HepG2 (cell line): ENCODE measurements at regions not wholly inside any gene's neighbourhood (a gene's known extent, or its start where the extent isn't known, plus 50 kb on each side); places are given as distances from the start of the nearest gene placed in this dataset.

ENCODE experiments used
- CEBPB ChIP-seq: IDR thresholded peaks from 2 replicates; pipeline ENCODE4 v1.6.1; 2011; ENCODE audit warnings: low read depth, low read length, improper control_type of control experiment, borderline replicate concordance
- FOXM1 ChIP-seq: sonication (generic); formaldehyde crosslinking; IDR thresholded peaks from 2 replicates; pipeline ENCODE4 v1.5.0; 2020; ENCODE audit warnings: missing genetic modification reagents
- GABPB1 ChIP-seq: IDR thresholded peaks from 2 replicates; pipeline ENCODE4 v1.6.1; 2016; ENCODE audit warnings: mild to moderate bottlenecking, missing genetic modification reagents, moderate library complexity, missing compliant biosample characterization
- MAFK ChIP-seq, 2 experiments: IDR thresholded peaks in 1 of 2; conservative IDR thresholded peaks in 1 of 2; 2 replicates each; pipeline ENCODE4 v1.6.1; 2011; ENCODE audit warnings: improper control_type of control experiment in 2 of 2, low read length in 2 of 2
- NBN ChIP-seq: fragments of 450-650 bp; conservative IDR thresholded peaks from 2 replicates; pipeline ENCODE4 v1.6.1; 2017
- PAWR ChIP-seq: sonication (generic); formaldehyde crosslinking; IDR thresholded peaks from 2 replicates; pipeline ENCODE4 v1.4.0; 2020; ENCODE audit warnings: missing genetic modification reagents, mild to moderate bottlenecking, borderline replicate concordance
- POLR2A ChIP-seq, 2 experiments: IDR thresholded peaks; 2 replicates each; pipeline ENCODE4 v1.6.1; 2011; ENCODE audit warnings: low read depth in 2 of 2, low read length in 2 of 2, mild to moderate bottlenecking in 1 of 2, moderate library complexity in 1 of 2; ENCODE audit not compliant: insufficient read depth in 1 of 2
- POLR2AphosphoS5 ChIP-seq: IDR thresholded peaks from 2 replicates; pipeline ENCODE4 v1.6.1; 2012; ENCODE audit warnings: low read depth, low read length
- SKI ChIP-seq: fragments of 450-650 bp; IDR thresholded peaks from one replicate; pipeline ENCODE4 v1.6.1; 2018; ENCODE audit warnings: mild to moderate bottlenecking; ENCODE audit not compliant: partially characterized antibody
- SMC3 ChIP-seq: IDR thresholded peaks from 2 replicates; pipeline ENCODE4 v1.6.1; 2011; ENCODE audit warnings: low read length, improper control_type of control experiment
- TAF15 ChIP-seq: fragments of 200-400 bp; formaldehyde crosslinking; IDR thresholded peaks from one replicate; pipeline ENCODE4 v1.6.1; 2018; ENCODE audit warnings: mild to moderate bottlenecking, low read depth, low read length; ENCODE audit not compliant: poor library complexity, severe bottlenecking
- TARDBP ChIP-seq: sonication (generic); formaldehyde crosslinking; IDR thresholded peaks from 2 replicates; pipeline ENCODE4 v1.8.0; 2022; ENCODE audit warnings: mild to moderate bottlenecking, missing genetic modification reagents
- ZNF556 ChIP-seq: sonication (generic); formaldehyde crosslinking; IDR thresholded peaks from 2 replicates; pipeline ENCODE4 v1.4.0; 2020; ENCODE audit warnings: mild to moderate bottlenecking, missing genetic modification reagents, borderline replicate concordance
- ZNF558 ChIP-seq: sonication (generic); formaldehyde crosslinking; IDR thresholded peaks from 2 replicates; pipeline ENCODE4 v1.9.0; 2022; ENCODE audit warnings: mild to moderate bottlenecking, missing genetic modification reagents, borderline replicate concordance

- TF ChIP-seq MAFK (conservative IDR thresholded peaks at IDR 0.05 in 1 of 2, IDR thresholded peaks at IDR 0.05 in 1 of 2; ENCODE audit: low read length in 2 of 2) (no peak), NBN (no peak), FOXM1 (no peak), TAF15 (no peak), ZNF556 (CRISPR knock-in tag) (no peak), GABPB1 (CRISPR knock-in tag) (no peak), SKI (no peak), ZNF558 (CRISPR knock-in tag) (no peak), SMC3 (no peak), POLR2A (IDR thresholded peaks at IDR 0.05; ENCODE audit: insufficient read depth in 1 of 2, low read depth in 2 of 2, low read length in 2 of 2) (no peak), PAWR (CRISPR knock-in tag) (no peak), POLR2AphosphoS5 (no peak), TARDBP (no peak), CEBPB (no peak)
Measured at GRCh38 chr10:84701370-84701720, 373.0 kb downstream of the CCSER2 start.
